Naive thymus-derived CD4-positive, alpha-beta T cell (primary cell): ENCODE measurements at regions not wholly inside any gene's neighbourhood (a gene's known extent, or its start where the extent isn't known, plus 50 kb on each side); places are given as distances from the start of the nearest gene placed in this dataset.
A peak's percentile ranks its signal among the peaks of the same experiment; 100 is the strongest.

Experiments used
- ATAC-seq: fragments of 150-1000 bp; cut with Tn5 transposase; 2 replicates; pipeline ENCODE4 v1.10.0; 2021; ENCODE audit warnings: mild to moderate bottlenecking, moderate library complexity
- CTCF ChIA-PET: fragments of 350-600 bp; sonication (Branson Sonifier 250); formaldehyde crosslinking; loops from one replicate; lab custom pipeline; 2021; ENCODE audit warnings: antibody characterized with exemption; lab: Charles Lee
- POLR2A ChIA-PET: fragments of 350-600 bp; sonication (Branson Sonifier 250); formaldehyde crosslinking; loops from one replicate; lab custom pipeline; 2021; ENCODE audit warnings: antibody characterized with exemption, inconsistent platforms; lab: Charles Lee
- DNase-seq, 9 donors: peaks; one replicate each; pipeline versions ENCODE4 v3.0.0 to v3.0.0-alpha.2; 2020 to 2022; ENCODE audit warnings: mixed read lengths in 1 of 9
- H3K27ac ChIP-seq: one replicate; pipeline ENCODE4 v1.7.0; 2013; ENCODE audit warnings: mild to moderate bottlenecking, low read depth, low read length, moderate library complexity
- H3K27me3 ChIP-seq, 2 donors: one replicate each; pipeline ENCODE4 v1.7.0; 2013; ENCODE audit warnings: low read length in 2 of 2, mild to moderate bottlenecking in 2 of 2, moderate library complexity in 2 of 2; ENCODE audit not compliant: control insufficient read depth in 2 of 2, insufficient read depth in 2 of 2
- H3K36me3 ChIP-seq, 3 experiments: 1 replicate in 2 of 3; 2 replicates in 1 of 3; pipeline ENCODE4 v1.7.0; 2013; ENCODE audit warnings: low read length in 3 of 3, mild to moderate bottlenecking in 3 of 3, moderate library complexity in 1 of 3; ENCODE audit not compliant: insufficient read depth in 3 of 3, control insufficient read depth in 2 of 3
- H3K4me1 ChIP-seq, 2 donors: one replicate each; pipeline ENCODE4 v1.7.0; 2013; ENCODE audit warnings: low read length in 2 of 2, mild to moderate bottlenecking in 2 of 2, moderate library complexity in 1 of 2; ENCODE audit not compliant: control insufficient read depth in 2 of 2, insufficient read depth in 2 of 2
- H3K4me3 ChIP-seq: 2 replicates; pipeline ENCODE4 v1.7.0; 2013; ENCODE audit warnings: mild to moderate bottlenecking, low read length
- H3K9me3 ChIP-seq, 3 experiments: 1 replicate in 2 of 3; 2 replicates in 1 of 3; pipeline ENCODE4 v1.7.0; 2013; ENCODE audit warnings: low read length in 3 of 3; ENCODE audit not compliant: control insufficient read depth in 2 of 3
- H3K27ac Mint-ChIP-seq, 9 donors: one replicate each; pipeline ENCODE4 v1.8.0; 2020 to 2022; ENCODE audit warnings: mixed read lengths in 9 of 9, mild to moderate bottlenecking in 8 of 9, moderate library complexity in 5 of 9, inconsistent platforms in 2 of 9
- H3K27me3 Mint-ChIP-seq, 5 donors: one replicate each; pipeline ENCODE4 v1.8.0; 2021 to 2022; ENCODE audit warnings: mixed read lengths in 5 of 5, mild to moderate bottlenecking in 1 of 5
- H3K36me3 Mint-ChIP-seq, 5 donors: one replicate each; pipeline ENCODE4 v1.8.0; 2020 to 2022; ENCODE audit warnings: mixed read lengths in 5 of 5, mild to moderate bottlenecking in 3 of 5, inconsistent platforms in 1 of 5
- H3K4me1 Mint-ChIP-seq, 7 donors: one replicate each; pipeline ENCODE4 v1.8.0; 2020 to 2022; ENCODE audit warnings: mixed read lengths in 7 of 7, mild to moderate bottlenecking in 3 of 7, inconsistent platforms in 1 of 7
- H3K4me3 Mint-ChIP-seq, 10 donors: one replicate each; pipeline ENCODE4 v1.8.0; 2020 to 2022; ENCODE audit warnings: mild to moderate bottlenecking in 10 of 10, mixed read lengths in 10 of 10, moderate library complexity in 6 of 10, inconsistent platforms in 2 of 10
- H3K9me3 Mint-ChIP-seq, 11 donors: one replicate each; pipeline ENCODE4 v1.8.0; 2020 to 2022; ENCODE audit warnings: mixed read lengths in 11 of 11, mild to moderate bottlenecking in 4 of 11, inconsistent platforms in 1 of 11, moderate library complexity in 1 of 11
- intact Hi-C, 2 donors: fragments of 100-400 bp; cut with micrococcal nuclease; formaldehyde crosslinking; loops; one replicate each; pipeline ENCODE4 v1.15.1; 2023

- peaks cover 0 to 4% (median 0%) of the 10 kb centered on the region in 5 donors for H3K27me3 Mint-ChIP-seq
- no peak overlapping the region for H3K4me3 Mint-ChIP-seq
- CTCF ChIA-PET: no interaction called here
Observed at GRCh38 chr1:209485167-209485566, 98.3 kb upstream of the CAMK1G start.

GRCh38 chr1:209485751-209486150 is 97.8 kb upstream of the CAMK1G start:
- CTCF ChIA-PET: no interaction called here

More at GRCh38 chr1:209485167-209485566, 98.3 kb upstream of the CAMK1G start:
- Mint-ChIP-seq H3K4me1 (peaks cover 5 to 30% (median 16%) of the 10 kb centered on the region in 7 donors), H3K36me3 (no peaks in the 10 kb centered on the region), H3K9me3 (peaks cover 0 to 2% (median 0%) of the 10 kb centered on the region in 11 donors), H3K27ac (peak overlapping the region in 1 of 9 donors; percentile 6)
- H3K36me3 ChIP-seq: no peaks in the 10 kb centered on the region
- no peak for ATAC-seq
- no peaks in the 10 kb centered on the region for H3K27me3 ChIP-seq
- no peak overlapping the region for H3K4me3 ChIP-seq
- peaks cover 0 to 9% of the 10 kb centered on the region in 2 donors for H3K4me1 ChIP-seq
- POLR2A ChIA-PET: no interaction called here
- intact Hi-C loops: no loop called here
- no peak overlapping the region for H3K27ac ChIP-seq
- DNase-seq: no peak
- no peaks in the 10 kb centered on the region for H3K9me3 ChIP-seq

GRCh38 chr1:209486861-209487593 is 96.5 kb upstream of the CAMK1G start:
- Mint-ChIP-seq H3K4me1 (peaks cover 5 to 28% (median 16%) of the 10 kb centered on the region in 7 donors), H3K4me3 (no peak overlapping the region), H3K9me3 (peaks cover 0 to 2% (median 0%) of the 10 kb centered on the region in 11 donors), H3K27ac (no peak overlapping the region), H3K36me3 (no peaks in the 10 kb centered on the region), H3K27me3 (peaks cover 3 to 8% (median 5%) of the 10 kb centered on the region in 5 donors)
- ATAC-seq (no peak), DNase-seq (no peak)
- Histone ChIP-seq H3K9me3 (no peaks in the 10 kb centered on the region), H3K4me1 (peaks cover 0 to 9% of the 10 kb centered on the region in 2 donors), H3K27me3 (no peaks in the 10 kb centered on the region), H3K4me3 (no peak overlapping the region), H3K27ac (no peak overlapping the region), H3K36me3 (no peaks in the 10 kb centered on the region)
- ChIA-PET CTCF (no interaction called here), POLR2A (no interaction called here)
- intact Hi-C loops: no loop called here

More at GRCh38 chr1:209485751-209486150, 97.8 kb upstream of the CAMK1G start:
- intact Hi-C loops: no loop called here
- H3K27me3 Mint-ChIP-seq: peaks cover 0 to 5% (median 2%) of the 10 kb centered on the region in 5 donors
- POLR2A ChIA-PET: no interaction called here
- no peak overlapping the region for H3K27ac ChIP-seq
- no peak overlapping the region for H3K4me3 ChIP-seq
- no peak overlapping the region for H3K27ac Mint-ChIP-seq
- no peaks in the 10 kb centered on the region for H3K36me3 Mint-ChIP-seq
- DNase-seq (no peak), ATAC-seq (no peak)
- H3K9me3 ChIP-seq: no peaks in the 10 kb centered on the region
- H3K4me1 Mint-ChIP-seq: peaks cover 5 to 30% (median 16%) of the 10 kb centered on the region in 7 donors
- H3K27me3 ChIP-seq: no peaks in the 10 kb centered on the region
- H3K4me3 Mint-ChIP-seq: no peak overlapping the region
- no peaks in the 10 kb centered on the region for H3K36me3 ChIP-seq
- H3K4me1 ChIP-seq: peaks cover 0 to 9% of the 10 kb centered on the region in 2 donors
- peaks cover 0 to 2% (median 0%) of the 10 kb centered on the region in 11 donors for H3K9me3 Mint-ChIP-seq

- intact Hi-C loops: no loop called here
- no peaks in the 10 kb centered on the region for H3K36me3 ChIP-seq
- no peak for DNase-seq
- no peaks in the 10 kb centered on the region for H3K4me1 ChIP-seq
- Mint-ChIP-seq H3K27me3 (peaks cover 5 to 22% (median 6%) of the 10 kb centered on the region in 5 donors), H3K9me3 (peaks cover 0 to 8% (median 6%) of the 10 kb centered on the region in 11 donors), H3K4me3 (no peak overlapping the region), H3K36me3 (peaks cover 0 to under 1% (median 0%) of the 10 kb centered on the region in 5 donors), H3K27ac (no peak overlapping the region), H3K4me1 (peaks cover 0 to 4% (median 0%) of the 10 kb centered on the region in 7 donors)
- no peak for ATAC-seq
- H3K9me3 ChIP-seq: no peaks in the 10 kb centered on the region
- CTCF ChIA-PET: interaction anchor here (0.7 kb wide), 1 partner anchor 170 kb away, joined by 3 read pairs; no protein-coding TSS in a partner anchor
- H3K4me3 ChIP-seq: no peak overlapping the region
- POLR2A ChIA-PET: no interaction called here
- H3K27me3 ChIP-seq: no peaks in the 10 kb centered on the region
- H3K27ac ChIP-seq: no peak overlapping the region
Observed at GRCh38 chr1:209490013-209490412, 93.5 kb upstream of the CAMK1G start.

GRCh38 chr1:209491031-209491430 is 92.5 kb upstream of the CAMK1G start:
- Histone ChIP-seq H3K27ac (no peak overlapping the region), H3K36me3 (no peaks in the 10 kb centered on the region), H3K27me3 (no peaks in the 10 kb centered on the region), H3K4me1 (no peaks in the 10 kb centered on the region), H3K9me3 (no peaks in the 10 kb centered on the region), H3K4me3 (no peak overlapping the region)
- Mint-ChIP-seq H3K9me3 (peaks cover 0 to 12% (median 8%) of the 10 kb centered on the region in 11 donors), H3K27ac (no peak overlapping the region), H3K27me3 (peaks cover 5 to 22% (median 6%) of the 10 kb centered on the region in 5 donors), H3K4me1 (peaks cover 0 to 4% (median 0%) of the 10 kb centered on the region in 7 donors), H3K36me3 (peaks cover 0 to 3% (median 0%) of the 10 kb centered on the region in 5 donors), H3K4me3 (no peak overlapping the region)
- POLR2A ChIA-PET: no interaction called here
- CTCF ChIA-PET: interaction anchor here (0.8 kb wide), 1 partner anchor 16 kb away, joined by 3 read pairs; no protein-coding TSS in a partner anchor
- no peak for ATAC-seq
- intact Hi-C loops: no loop called here
- no peak for DNase-seq

GRCh38 chr1:209491496-209491895 is 92.0 kb upstream of the CAMK1G start:
- Mint-ChIP-seq H3K36me3 (peaks cover 0 to 3% (median 0%) of the 10 kb centered on the region in 5 donors), H3K9me3 (peaks cover 0 to 14% (median 8%) of the 10 kb centered on the region in 11 donors), H3K27ac (no peak overlapping the region), H3K4me3 (no peak overlapping the region), H3K4me1 (peaks cover 0 to 4% (median 0%) of the 10 kb centered on the region in 7 donors), H3K27me3 (peaks cover 5 to 22% (median 6%) of the 10 kb centered on the region in 5 donors)
- no peaks in the 10 kb centered on the region for H3K27me3 ChIP-seq
- no peaks in the 10 kb centered on the region for H3K36me3 ChIP-seq
- no peaks in the 10 kb centered on the region for H3K9me3 ChIP-seq
- H3K4me3 ChIP-seq: no peak overlapping the region
- CTCF ChIA-PET: no interaction called here
- no peaks in the 10 kb centered on the region for H3K4me1 ChIP-seq
- intact Hi-C loops: no loop called here
- ATAC-seq (no peak), DNase-seq (no peak)
- H3K27ac ChIP-seq: no peak overlapping the region
- POLR2A ChIA-PET: no interaction called here
